ENCODE measurements at regions not wholly inside any gene's neighbourhood (a gene's known extent, or its start where the extent isn't known, plus 50 kb on each side); places are given as distances from the start of the nearest gene placed in this dataset.
"Not testable (repeated sequence)": the region's sequence is repeated elsewhere in the genome, so short reads cannot be mapped to it uniquely, and the experiment has no call there.

- ChIA-PET POLR2A (no interaction called here), CTCF (interaction anchor here (0.6 to 1.1 kb wide), 3 partner anchors 8 to 1024 kb away, joined by 3 to 5 read pairs (median 4); no protein-coding TSS in a partner anchor)
- H3K4me1 ChIP-seq (ENCODE audit: control insufficient read depth, insufficient read depth, low read length) = no peaks in the 10 kb centered on the region
- no peaks in the 10 kb centered on the region for H3K9me3 ChIP-seq (ENCODE audit: control insufficient read depth, insufficient read depth, low read depth, low read length)
- H3K4me3 ChIP-seq (ENCODE audit: low read depth, low read length) = no peak overlapping the region
- H3K36me3 ChIP-seq (ENCODE audit: control insufficient read depth in 2 of 2, insufficient read depth in 1 of 2, low read length in 2 of 2) = no peaks in the 10 kb centered on the region
- TF ChIP-seq ZNF473 (tag by site-specific recombination; IDR thresholded peaks at IDR 0.05) = no peak
- TF ChIP-seq ZNF19 (tag by site-specific recombination; IDR thresholded peaks at IDR 0.05; ENCODE audit: low read depth) = no peak
- TF ChIP-seq ZBTB6 (tag by site-specific recombination; IDR thresholded peaks at IDR 0.05) = no peak
- no peak for TF ChIP-seq GLI4 (tag by site-specific recombination; IDR thresholded peaks at IDR 0.05)
- no peak for TF ChIP-seq ZNF114 (tag by site-specific recombination; IDR thresholded peaks at IDR 0.05)
- no peak for TF ChIP-seq ZNF692 (tag by site-specific recombination; IDR thresholded peaks at IDR 0.05)
- no peak for TF ChIP-seq ZNF362 (tag by site-specific recombination; IDR thresholded peaks at IDR 0.05)
- no peak for TF ChIP-seq PRDM10 (tag by site-specific recombination; IDR thresholded peaks at IDR 0.05)
- no peak for TF ChIP-seq ZNF580 (tag by site-specific recombination; IDR thresholded peaks at IDR 0.05)
- no peak for TF ChIP-seq ZNF112 (tag by site-specific recombination; IDR thresholded peaks at IDR 0.05)
- TF ChIP-seq KLF8 (tag by site-specific recombination; IDR thresholded peaks at IDR 0.05) = no peak
- TF ChIP-seq ZNF660 (tag by site-specific recombination; IDR thresholded peaks at IDR 0.05) = no peak
- no peak for TF ChIP-seq ZNF223 (tag by site-specific recombination; IDR thresholded peaks at IDR 0.05)
- no peak for TF ChIP-seq ZNF423 (tag by site-specific recombination; IDR thresholded peaks at IDR 0.05)
- no peak overlapping the region for H3K27ac ChIP-seq (ENCODE audit: extremely low read depth, low read depth, low read length)
These were observed 104.7 kb upstream of the TMEM132E start for GRCh38 chr17:34474706-34475105.

GRCh38 chr17:34472363-34472762, 107.0 kb upstream of the TMEM132E start:
- TF ChIP-seq ZNF302 (tag by site-specific recombination; IDR thresholded peaks at IDR 0.05; ENCODE audit: low read depth) = no peak
- Histone ChIP-seq H3K36me3 (ENCODE audit: control insufficient read depth in 2 of 2, insufficient read depth in 1 of 2, low read length in 2 of 2) (no peaks in the 10 kb centered on the region), H3K9me3 (ENCODE audit: control insufficient read depth, insufficient read depth, low read depth, low read length) (no peaks in the 10 kb centered on the region), H3K4me1 (ENCODE audit: control insufficient read depth, insufficient read depth, low read length) (no peaks in the 10 kb centered on the region), H3K27ac (ENCODE audit: extremely low read depth, low read depth, low read length) (no peak overlapping the region), H3K4me3 (ENCODE audit: low read depth, low read length) (no peak overlapping the region)
- ChIA-PET CTCF (no interaction called here), POLR2A (no interaction called here)

- H3K4me1 ChIP-seq (ENCODE audit: control insufficient read depth, insufficient read depth, low read length); H3K36me3 ChIP-seq (ENCODE audit: control insufficient read depth in 2 of 2, insufficient read depth in 1 of 2, low read length in 2 of 2); POLR2A ChIA-PET; H3K4me3 ChIP-seq (ENCODE audit: low read depth, low read length); H3K27ac ChIP-seq (ENCODE audit: extremely low read depth, low read depth, low read length); CTCF ChIA-PET; H3K9me3 ChIP-seq (ENCODE audit: control insufficient read depth, insufficient read depth, low read depth, low read length): not testable (repeated sequence)
These were observed 108.1 kb upstream of the TMEM132E start for GRCh38 chr17:34471278-34471677.

All from HEK293 (cell line).